ENCODE measurements at regions not wholly inside any gene's neighbourhood (a gene's known extent, or its start where the extent isn't known, plus 50 kb on each side); places are given as distances from the start of the nearest gene placed in this dataset.

GRCh38 chr2:108164318-108164717 is 75.5 kb upstream of the SULT1C3 start:
- no peak for TF ChIP-seq POLR2AphosphoS5 (IDR thresholded peaks at IDR 0.05; ENCODE audit: low read depth, low read length)
- TF ChIP-seq CTCF (IDR thresholded peaks at IDR 0.05 in 2 of 3, conservative IDR thresholded peaks at IDR 0.05 in 1 of 3; ENCODE audit: borderline replicate concordance in 1 of 3, insufficient read depth in 1 of 3, low read depth in 2 of 3, low read length in 2 of 3) = no peak
- TF ChIP-seq EZH2phosphoT487 (IDR thresholded peaks at IDR 0.05; ENCODE audit: borderline replicate concordance) = no peak
- TF ChIP-seq POLR2A (IDR thresholded peaks at IDR 0.05; ENCODE audit: borderline replicate concordance, extremely low read depth, insufficient read depth, insufficient read length) = no peak
- no peak for TF ChIP-seq ZNF274 (IDR thresholded peaks at IDR 0.05; ENCODE audit: low read depth, low read length)
- TF ChIP-seq EZH2 (IDR thresholded peaks at IDR 0.05) = no peak
- TF ChIP-seq REST (IDR thresholded peaks at IDR 0.05; ENCODE audit: low read depth) = no peak

All from HCT116 (cell line).